DMS153 (cell line): ENCODE measurements at regions not wholly inside any gene's neighbourhood (a gene's known extent, or its start where the extent isn't known, plus 50 kb on each side); places are given as distances from the start of the nearest gene placed in this dataset.
"Not testable (repeated sequence)": the region's sequence is repeated elsewhere in the genome, so short reads cannot be mapped to it uniquely, and the experiment has no call there.

Source experiments
- DNase-seq: peaks from one replicate; lab custom pipeline; 2025; lab: John Stamatoyannopoulos, UW

- no peak for DNase-seq
Measured at GRCh38 chr2:216944733-216945132, 84.9 kb upstream of the TNP1 start.

GRCh38 chr2:216943109-216943508 lies 83.2 kb upstream of the TNP1 start:
- DNase-seq, result no peak

- no peak for DNase-seq
Measured at GRCh38 chr2:216942465-216942864, 82.6 kb upstream of the TNP1 start.

GRCh38 chr2:216942016-216942415 lies 82.2 kb upstream of the TNP1 start:
- DNase-seq, result no peak

GRCh38 chr2:216936954-216937357 lies 77.1 kb upstream of the TNP1 start:
- DNase-seq, result peak; percentile 58

- no peak for DNase-seq
Measured at GRCh38 chr2:216934623-216935022, 74.8 kb upstream of the TNP1 start.

GRCh38 chr2:216934151-216934550 lies 74.3 kb upstream of the TNP1 start:
- no peak for DNase-seq

GRCh38 chr2:216932863-216933548 lies 73.1 kb upstream of the TNP1 start:
- DNase-seq, result no peak

- DNase-seq, result no peak
Measured at GRCh38 chr2:216932113-216932862, 72.4 kb upstream of the TNP1 start.

- no peak for DNase-seq
Measured at GRCh38 chr2:216930716-216931115, 70.9 kb upstream of the TNP1 start.

- DNase-seq, result not testable (repeated sequence)
Measured at GRCh38 chr2:216929338-216929737, 69.5 kb upstream of the TNP1 start.

- no peak for DNase-seq
Measured at GRCh38 chr2:216927163-216927562, 67.3 kb upstream of the TNP1 start.

- peak; percentile 2 for DNase-seq
Measured at GRCh38 chr2:216925636-216926366, 65.9 kb upstream of the TNP1 start.

GRCh38 chr2:216925006-216925405 lies 65.1 kb upstream of the TNP1 start:
- DNase-seq, result no peak

- no peak for DNase-seq
Measured at GRCh38 chr2:216923706-216924105, 63.8 kb upstream of the TNP1 start.

- DNase-seq, result no peak
Measured at GRCh38 chr2:216922175-216922780, 62.4 kb upstream of the TNP1 start.

- DNase-seq, result no peak
Measured at GRCh38 chr2:216920937-216921456, 61.1 kb upstream of the TNP1 start.

- DNase-seq, result no peak
Measured at GRCh38 chr2:216920143-216920876, 60.4 kb upstream of the TNP1 start.

- DNase-seq, result no peak
Measured at GRCh38 chr2:216918088-216918680, 58.3 kb upstream of the TNP1 start.

- no peak for DNase-seq
Measured at GRCh38 chr2:216916956-216917650, 57.2 kb upstream of the TNP1 start.
